ENCODE measurements at regions not wholly inside any gene's neighbourhood (a gene's known extent, or its start where the extent isn't known, plus 50 kb on each side); places are given as distances from the start of the nearest gene placed in this dataset.

GRCh38 chr12:11954181-11954580 is 116.6 kb upstream of the BCL2L14 start:
- TF ChIP-seq, protein P1, sequence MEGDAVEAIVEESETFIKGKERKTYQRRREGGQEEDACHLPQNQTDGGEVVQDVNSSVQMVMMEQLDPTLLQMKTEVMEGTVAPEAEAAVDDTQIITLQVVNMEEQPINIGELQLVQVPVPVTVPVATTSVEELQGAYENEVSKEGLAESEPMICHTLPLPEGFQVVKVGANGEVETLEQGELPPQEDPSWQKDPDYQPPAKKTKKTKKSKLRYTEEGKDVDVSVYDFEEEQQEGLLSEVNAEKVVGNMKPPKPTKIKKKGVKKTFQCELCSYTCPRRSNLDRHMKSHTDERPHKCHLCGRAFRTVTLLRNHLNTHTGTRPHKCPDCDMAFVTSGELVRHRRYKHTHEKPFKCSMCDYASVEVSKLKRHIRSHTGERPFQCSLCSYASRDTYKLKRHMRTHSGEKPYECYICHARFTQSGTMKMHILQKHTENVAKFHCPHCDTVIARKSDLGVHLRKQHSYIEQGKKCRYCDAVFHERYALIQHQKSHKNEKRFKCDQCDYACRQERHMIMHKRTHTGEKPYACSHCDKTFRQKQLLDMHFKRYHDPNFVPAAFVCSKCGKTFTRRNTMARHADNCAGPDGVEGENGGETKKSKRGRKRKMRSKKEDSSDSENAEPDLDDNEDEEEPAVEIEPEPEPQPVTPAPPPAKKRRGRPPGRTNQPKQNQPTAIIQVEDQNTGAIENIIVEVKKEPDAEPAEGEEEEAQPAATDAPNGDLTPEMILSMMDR (IDR thresholded peaks at IDR 0.05; ENCODE audit: extremely low read depth in 1 of 2, insufficient read depth in 1 of 2, low read depth in 1 of 2, low read length in 2 of 2) = no peak
- TF ChIP-seq POLR2AphosphoS5 (IDR thresholded peaks at IDR 0.05; ENCODE audit: insufficient read depth, low read depth, low read length) = no peak
- TF ChIP-seq FOS (IDR thresholded peaks at IDR 0.05; ENCODE audit: borderline replicate concordance, insufficient read depth, low read length) = no peak
- TF ChIP-seq, protein P2, sequence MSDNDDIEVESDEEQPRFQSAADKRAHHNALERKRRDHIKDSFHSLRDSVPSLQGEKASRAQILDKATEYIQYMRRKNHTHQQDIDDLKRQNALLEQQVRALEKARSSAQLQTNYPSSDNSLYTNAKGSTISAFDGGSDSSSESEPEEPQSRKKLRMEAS (IDR thresholded peaks at IDR 0.05; ENCODE audit: insufficient read depth, insufficient read length) = no peak
- no peak for TF ChIP-seq POLR2A (IDR thresholded peaks at IDR 0.05; ENCODE audit: low read depth, low read length)
- TF ChIP-seq EZH2 (IDR thresholded peaks at IDR 0.05; ENCODE audit: borderline replicate concordance, low read depth, low read length, severe bottlenecking) = no peak
- TF ChIP-seq GATA2 (IDR thresholded peaks at IDR 0.05; ENCODE audit: insufficient read depth, insufficient read length, low read depth, low read length) = no peak
- TF ChIP-seq MYC (IDR thresholded peaks at IDR 0.05; ENCODE audit: low read depth, low read length) = no peak
- TF ChIP-seq JUN (IDR thresholded peaks at IDR 0.05; ENCODE audit: borderline replicate concordance, insufficient read depth, insufficient read length, low read depth) = no peak
